COR-L47 (cell line): ENCODE measurements at regions not wholly inside any gene's neighbourhood (a gene's known extent, or its start where the extent isn't known, plus 50 kb on each side); places are given as distances from the start of the nearest gene placed in this dataset.

ENCODE experiments used
- DNase-seq: peaks from one replicate; lab custom pipeline; 2025; lab: John Stamatoyannopoulos, UW

DNA sequence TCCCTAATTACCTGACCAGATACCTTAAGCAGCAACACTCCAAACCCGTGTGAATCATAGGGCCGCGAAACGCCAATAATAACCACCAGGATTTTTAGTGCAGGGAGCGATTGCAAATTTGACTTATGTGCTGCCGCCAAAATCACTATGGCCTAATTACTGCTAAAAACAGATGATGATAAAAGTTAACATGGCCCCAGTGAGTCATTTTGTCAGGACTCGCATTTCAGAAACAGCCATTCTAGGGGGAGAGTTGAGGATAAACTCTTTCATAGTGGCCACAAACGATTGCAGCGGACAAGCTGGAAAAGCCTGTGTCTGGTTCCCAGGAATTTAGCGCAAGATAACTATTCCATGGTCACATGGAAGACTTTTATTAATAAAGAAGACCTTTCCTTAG lies 103.4 kb downstream of the HLX start:
- DNase-seq: no peak

DNA sequence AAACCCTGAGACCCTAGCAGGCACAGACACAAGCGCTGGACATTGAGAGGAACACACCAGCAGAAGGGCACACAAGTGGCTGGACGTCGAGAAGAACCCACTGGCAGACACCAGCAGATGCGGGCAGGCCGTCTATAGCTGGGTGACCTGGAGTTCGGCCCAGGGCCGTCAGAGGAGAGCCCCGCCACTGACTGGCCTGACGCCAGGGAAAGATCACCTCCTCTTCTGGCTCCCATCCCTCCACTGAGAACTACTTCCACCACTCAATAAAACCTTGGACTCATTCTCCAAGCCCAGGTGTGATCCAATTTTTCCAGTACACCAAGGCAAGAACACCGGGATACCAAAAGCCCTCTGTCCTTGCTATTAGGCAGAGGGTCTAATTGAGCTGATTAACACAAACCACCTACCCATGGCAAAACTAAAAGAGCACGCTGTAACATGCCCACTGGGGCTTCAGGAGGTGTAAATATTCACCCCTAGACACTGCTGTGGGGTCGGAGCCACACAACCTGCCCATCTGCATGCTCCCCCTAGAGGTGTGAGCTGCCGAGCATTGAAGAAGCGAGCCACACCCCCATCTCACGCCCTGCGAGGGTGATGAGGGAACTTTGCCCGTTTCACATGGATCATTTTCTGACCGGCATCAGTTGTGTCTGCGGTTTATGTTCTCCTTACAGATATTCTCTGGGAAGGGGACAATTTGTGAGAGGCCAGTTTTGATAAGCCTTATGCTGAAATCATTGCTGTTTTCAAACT lies 104.8 kb downstream of the HLX start:
- no peak for DNase-seq

DNA sequence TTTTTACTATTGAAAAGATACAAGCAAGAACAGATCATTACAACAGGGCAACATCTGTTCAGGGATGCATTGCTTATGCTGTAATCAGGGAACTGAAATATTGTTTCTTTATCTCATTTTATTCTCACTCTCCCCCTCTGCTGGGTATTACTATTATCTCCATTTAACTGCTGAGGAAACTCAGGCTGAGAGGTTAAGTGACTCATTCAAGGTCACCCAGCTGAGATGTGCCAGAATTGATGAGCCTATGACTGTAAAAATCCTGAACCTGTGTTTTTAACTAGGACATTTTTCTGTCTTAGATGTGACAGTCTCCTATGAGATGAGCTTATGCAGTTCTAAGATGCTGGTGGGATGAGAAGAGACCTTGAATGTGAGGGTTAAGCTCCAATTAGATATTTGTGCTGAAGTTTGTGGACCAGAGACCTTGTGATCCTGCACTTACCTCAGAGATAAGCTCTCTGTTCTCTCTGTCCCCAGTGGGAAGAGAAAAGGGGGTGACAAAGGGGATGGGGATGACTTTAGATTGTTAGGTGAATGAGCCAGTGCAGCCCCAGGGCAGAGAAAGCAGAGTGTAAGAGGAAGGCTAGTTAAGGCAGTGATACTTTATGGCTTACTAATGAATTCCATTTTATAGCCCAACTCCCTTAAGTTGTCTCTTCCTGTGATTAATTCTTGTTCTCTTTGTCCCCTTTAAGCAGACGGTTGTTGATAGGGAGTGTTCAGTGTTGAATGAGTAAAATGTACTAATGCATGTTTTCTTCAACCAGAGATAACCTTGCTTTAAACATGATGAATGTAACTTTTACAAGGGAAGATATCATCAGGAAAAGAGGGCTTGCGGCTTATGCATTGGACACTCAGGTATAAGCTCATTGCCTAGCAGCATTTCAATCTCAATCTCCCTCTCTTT lies 111.4 kb downstream of the HLX start:
- no peak for DNase-seq

DNA sequence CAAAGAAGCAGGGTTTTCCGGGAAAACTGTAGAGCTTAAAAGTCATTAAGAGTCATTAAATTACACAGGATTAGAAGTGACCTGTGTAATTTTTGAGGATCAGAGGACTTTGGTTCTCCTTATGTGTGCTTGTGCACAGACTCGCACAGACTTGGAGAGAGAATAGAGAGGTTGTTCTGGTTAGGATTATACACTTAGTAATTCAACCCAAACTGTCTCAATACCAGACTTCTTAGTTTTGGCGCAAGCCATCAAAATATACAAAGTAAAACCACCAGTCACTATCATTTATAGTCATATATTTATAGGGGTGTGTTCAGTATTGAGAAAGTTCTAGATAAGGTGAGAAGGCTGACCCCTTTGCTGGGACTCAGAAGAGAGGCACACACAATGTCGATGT lies 112.3 kb downstream of the HLX start:
- DNase-seq: no peak

DNA sequence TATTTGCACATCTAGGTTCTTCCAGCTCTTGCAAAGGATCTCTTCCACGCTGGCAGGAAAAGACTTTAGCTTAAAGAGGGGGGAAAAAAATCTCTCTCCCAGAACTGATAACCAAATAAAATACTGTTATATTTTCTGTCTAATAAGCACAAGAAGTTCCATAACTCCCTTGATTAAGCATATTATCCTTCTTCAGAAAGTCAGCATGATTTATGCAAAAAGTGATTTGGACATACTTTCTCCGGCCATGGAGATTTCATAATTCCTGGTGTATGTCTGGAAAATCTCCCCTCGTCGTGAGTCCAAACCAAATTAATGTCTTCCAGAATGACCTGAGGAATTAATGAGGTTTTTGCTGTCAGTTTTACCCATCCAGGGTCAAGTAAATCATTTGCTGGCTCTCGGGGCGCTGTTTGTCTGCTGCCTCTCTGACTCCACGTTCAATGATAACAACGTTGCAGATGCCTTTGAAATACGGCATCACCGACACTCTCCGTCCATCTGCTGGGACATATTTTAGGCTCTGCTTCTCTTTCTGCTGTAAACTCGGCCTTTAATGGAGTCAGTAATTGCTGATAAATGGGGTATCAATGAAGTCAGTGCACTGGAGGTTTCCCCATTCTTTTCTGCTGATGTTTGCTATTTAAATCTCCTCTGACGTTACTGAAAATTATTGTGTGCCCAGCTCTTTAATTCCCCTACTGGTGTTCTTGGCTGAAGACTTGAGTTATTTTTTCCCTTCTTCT lies 112.9 kb downstream of the HLX start:
- no peak for DNase-seq

DNA sequence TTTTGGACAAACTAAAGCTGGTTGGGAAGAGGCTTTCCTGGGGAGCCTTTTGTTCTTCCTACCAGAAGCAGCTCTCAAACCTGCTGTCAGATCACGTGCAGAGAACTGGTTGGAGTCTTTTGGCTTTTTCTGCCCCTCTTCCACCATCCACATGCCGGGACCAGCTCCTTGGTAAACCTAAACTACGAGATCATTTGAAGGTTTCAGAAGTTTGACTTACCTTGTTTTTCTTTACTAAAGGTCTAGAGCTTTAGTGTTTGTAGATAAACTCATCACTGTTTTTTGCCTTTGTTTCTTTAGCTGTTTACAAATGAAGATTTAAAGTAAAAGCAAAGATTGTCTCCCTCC lies 113.4 kb downstream of the HLX start:
- no peak for DNase-seq

DNA sequence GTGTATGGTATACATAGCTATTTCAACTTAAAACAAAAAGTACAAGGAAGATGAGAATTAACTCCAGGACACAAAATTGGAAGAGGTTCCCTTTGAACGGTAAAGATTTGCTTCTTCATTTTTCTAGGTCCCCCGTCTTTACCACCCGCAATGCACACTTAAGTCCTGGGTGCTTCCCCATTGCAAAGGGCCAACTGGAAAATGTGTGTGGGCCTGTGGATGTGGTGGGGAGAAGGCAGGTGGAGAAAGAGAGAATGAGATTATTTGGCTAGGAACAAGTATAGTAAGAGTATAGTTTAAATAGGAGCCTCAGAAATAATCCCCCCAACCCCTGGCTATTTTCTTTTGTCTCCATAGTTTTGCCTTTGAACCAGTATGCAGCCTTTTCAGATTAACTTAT lies 115.4 kb downstream of the HLX start:
- DNase-seq: no peak

DNA sequence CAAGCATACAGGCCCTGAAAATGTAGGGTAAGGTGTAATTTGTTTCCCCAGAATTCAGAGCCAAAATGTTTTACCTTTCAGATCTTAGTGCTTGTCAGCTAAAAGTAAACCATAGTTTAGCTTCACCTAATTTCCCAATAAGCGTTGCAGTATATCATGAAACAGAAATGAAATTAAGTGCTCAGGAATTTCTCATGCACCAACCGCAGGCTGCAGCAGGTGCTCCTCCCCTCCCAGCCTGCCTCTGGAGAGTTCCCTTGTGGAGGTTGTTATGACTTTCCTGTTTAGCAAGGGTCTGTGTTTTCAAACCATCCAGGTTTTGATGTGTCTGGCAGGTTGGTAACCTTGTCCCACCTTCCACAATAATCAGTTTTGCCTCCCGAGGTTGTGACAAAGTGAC lies 118.5 kb downstream of the HLX start:
- DNase-seq: no peak

DNA sequence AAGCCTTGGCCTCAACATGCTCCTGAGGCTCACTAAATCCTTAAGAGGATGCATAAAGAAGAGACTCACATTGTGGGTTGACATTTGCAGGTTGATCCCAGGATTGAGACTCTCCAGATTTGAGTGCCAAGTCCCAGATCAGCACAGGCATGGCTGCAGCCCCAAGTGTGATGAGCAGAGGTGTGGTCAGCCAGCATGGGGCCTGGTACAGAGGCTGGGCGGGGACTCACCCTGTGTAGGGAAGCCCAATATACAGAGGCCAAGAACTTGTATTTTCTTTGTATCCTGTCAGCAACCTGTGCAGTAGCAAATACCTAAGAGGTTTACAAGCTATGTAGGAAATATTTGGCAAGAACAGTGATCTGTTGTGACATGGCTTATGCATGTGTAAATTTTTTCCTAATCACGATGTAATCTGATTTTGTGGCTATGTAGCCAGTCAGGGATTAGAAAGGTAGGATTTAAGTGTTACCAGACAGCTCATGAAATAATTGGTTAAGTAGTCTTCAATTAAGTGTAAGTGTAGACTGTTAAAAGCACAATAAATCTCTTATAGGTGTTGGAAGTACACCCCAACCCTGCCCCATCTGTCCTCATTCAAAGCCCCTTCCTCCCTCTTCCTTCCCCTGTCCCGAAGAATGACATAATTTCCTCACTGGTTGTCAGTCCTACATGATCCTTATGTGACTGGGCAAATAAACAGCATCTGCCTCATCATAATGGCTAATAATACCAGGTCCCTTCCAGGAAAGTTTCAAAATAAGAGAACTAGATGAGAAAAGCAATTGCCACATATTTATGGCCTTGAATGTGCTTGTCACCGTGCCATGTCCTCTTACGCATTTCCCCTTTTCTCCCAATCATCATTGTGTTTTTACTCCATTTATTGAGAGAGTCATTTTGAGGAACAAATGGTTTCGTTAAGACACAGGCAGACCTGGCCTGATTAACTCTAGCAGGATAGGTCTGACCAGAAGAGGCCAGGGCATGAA lies 120.9 kb downstream of the HLX start:
- no peak for DNase-seq

DNA sequence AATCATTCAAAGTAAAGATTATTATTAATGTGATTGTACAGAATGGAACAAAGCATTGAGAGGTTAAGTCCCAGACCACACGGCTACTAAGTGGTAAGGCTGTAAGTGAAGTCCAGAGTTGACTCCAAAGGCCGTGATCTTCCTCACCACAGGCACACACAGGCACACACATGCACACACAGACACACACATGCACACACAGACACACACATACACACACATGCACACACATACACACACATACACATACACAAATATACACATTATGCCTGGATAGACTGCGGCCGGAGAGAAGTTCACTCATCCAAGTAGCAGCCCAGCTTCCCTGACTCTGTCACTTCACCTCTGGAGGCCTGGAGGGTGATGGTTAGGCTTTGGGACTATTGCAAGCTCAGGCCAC lies 121.9 kb downstream of the HLX start:
- DNase-seq: no peak

DNA sequence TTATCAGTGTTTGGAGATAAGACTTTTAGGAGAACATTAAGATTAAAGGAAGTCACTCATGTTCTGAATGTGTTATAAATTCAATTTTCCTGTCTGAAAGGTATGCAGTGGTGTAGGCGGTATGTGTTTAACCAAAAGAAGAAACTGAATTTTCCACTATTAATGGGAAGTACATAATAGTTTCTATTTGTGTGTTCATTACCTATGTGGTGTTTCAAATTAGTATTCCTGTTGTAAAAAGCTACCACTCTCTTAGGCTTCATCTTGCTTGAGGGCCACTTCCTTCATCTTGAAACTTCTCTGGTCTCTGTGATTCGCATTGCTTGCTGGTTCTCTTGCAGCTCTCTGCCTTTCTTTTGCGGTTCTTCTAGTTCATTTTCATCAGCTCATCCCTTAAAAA lies 123.4 kb downstream of the HLX start:
- DNase-seq: no peak

DNA sequence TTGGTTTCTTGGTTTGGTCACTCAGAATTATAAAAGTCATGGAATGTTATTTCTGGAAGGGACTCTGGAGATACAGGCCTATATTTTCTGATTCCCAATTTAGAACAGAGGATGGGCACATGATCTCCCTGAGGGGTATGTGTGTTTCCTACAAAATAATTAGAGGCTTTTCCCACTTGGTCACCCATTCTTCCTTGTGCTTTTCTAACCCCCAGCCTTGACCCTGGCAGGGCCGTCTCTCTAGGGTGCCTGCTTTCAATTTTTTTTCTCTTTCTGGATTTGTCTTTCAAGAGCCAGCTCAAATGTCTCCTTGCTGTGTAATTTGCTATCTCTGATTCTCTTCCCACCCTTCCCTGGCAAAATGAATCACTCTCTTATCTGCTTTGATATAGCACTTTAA lies 131.9 kb downstream of the HLX start:
- DNase-seq: no peak

DNA sequence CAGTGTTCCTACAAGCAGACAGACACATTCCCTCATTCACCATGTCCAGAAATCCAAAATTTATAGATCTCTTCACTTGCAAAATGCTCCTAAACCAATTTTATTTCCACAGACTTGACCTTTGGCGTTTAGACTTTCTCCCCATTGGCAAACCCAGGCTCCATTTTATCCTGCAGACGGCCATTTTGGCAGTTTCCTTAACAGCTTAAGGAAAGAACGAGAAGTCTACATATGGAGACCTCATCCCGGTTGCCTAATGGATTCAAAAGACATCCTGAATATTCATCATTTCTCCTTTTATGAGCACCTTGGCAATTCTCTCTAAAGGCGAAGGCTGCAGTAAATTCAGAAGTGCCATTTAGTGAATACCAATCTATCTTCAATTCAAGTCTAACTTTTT lies 132.9 kb downstream of the HLX start:
- DNase-seq: no peak

DNA sequence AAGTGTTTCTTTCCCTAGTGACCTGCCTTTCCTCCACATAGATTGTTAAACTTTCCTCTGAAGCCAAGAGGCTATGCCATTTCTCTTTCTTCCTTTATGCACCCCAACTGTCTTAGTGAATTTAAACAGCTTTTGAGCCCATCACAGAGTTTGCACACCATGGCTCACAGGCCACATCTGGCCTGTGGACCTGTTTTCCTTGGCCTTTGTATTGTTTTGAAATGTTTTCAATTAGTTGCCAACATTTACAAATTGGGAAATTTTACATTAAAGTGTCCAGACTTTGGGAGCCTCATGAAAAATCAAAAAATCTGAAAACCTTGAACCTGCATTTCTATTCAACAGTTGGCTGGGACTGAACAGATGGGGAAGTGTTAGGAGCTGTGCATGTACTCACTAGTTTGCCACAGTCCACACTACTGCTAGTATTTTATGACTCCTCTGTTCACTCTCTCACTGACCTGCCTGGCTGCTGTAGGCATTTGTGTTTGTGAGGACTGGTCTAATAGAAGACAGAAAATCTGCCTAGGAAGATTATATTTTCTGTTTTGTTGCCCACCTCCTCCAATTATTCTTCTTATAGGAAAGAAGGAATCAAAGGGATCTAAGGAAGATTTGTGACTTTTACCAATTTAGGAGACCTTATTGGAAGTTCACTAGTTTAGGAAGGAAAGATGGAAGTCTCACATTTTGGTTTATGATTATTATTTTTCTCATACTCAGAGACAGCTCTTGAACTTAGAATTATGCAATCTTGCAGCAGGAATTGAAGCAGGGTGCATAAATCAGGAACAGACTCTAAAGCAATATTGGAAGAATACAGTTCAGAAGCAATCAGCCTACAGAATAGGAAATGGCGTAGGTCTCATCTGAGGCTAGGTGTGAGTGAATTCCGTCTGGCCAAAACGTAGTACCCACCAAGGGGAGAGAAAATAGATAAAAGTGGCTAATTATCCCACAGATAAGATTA lies 134.7 kb downstream of the HLX start:
- DNase-seq: no peak

DNA sequence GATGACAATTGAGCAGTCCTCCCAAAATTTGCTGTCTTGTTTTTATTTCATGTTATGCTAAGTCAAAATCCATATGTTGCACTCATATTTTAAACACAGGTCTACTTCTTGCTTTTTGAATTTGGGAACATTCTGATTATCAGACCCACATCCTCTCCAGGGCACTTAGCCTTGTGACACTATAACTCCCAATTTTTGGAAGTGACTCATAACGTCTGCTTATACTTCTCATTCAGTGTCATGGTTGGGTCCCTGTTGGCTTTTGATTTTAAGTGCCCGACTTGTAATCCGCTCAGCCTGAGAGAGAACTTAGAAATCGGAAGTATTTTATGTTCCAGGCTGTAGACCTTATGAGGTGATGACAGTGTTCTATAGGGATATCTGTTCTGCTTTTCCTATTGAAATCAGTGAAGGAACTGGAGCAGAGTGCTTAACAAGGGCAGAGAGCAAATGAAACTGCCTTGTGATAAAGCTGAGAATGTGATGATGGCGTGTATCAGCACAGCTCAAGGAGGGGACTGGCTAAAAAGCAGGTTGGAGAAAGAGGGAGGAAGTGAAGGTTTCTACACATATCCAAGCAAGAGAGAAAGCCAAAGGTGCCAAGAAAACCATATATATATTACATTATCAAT lies 136.0 kb downstream of the HLX start:
- DNase-seq: no peak

DNA sequence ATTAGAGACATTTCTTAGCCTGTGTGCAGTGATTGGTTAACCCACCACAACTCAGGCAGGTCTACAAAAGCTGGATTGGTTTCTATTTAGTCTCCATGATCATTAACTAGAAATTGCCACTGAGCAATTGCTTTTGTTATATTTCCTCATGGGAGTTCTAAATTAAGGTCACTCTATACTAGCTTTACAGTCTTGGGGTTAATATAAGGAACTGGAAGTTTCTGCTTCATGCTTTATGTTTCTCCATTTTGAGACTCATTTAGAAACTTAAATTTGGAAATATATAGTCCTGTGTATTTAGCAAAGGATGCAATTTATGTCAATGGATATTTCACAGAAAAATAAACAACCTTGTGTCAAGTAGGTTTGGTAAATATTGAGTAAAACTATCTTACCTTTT lies 137.5 kb downstream of the HLX start:
- DNase-seq: no peak

DNA sequence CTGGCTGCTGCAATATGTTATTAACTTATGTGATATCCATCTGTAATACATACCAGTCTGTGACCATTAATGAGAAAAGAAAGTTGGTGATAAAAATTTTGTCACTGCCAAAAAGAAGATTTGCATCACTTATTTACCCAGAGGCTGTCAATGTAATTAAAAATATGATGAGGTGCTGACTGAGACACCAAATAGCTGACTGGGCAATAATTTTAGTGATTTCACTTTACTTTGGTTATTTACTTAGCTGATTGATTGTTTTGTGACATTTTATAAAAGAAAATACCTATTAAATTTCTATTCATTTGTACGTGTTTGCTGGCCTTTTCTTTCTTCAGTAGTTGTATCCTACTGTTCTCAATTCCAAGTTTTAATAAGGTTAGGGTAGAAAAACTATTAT lies 139.2 kb downstream of the HLX start:
- no peak for DNase-seq

DNA sequence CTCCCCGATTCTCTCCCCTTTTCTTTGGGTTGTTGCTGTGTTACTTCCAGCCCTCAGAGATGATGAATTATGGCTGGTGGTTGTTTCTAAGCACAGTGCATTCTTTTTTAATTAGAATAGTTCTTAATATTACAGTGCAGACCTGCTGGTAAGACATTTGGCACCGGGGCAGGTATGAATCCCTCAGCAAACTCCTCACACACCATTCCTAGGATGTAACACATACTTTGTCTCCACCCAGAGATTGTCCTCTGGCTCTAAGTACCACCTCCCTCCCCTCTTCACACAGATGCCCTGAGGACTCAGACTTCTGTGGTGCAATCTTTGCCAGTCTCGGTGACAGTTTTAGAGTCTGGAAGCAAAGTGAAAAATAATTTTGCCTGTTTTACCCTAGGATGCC lies 143.1 kb downstream of the HLX start:
- DNase-seq: no peak

DNA sequence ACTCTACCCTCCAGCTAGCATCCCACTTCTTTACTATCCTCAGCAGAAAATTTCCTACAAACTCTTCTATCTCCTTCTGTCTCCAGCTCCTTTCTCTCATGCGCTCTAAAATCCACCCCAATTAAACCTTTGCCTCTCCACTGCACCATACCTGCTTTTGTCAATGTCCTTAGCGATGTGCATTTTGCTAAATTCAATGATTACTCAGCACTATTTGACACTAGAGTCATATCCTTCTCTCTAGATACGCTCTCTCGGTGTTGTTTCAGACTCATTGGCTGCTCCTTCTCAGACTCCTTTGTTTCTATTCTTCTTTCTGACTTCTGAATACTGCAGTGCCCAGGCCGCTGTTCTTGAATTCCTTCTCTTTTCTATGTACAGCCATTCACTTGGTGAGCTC lies 144.2 kb downstream of the HLX start:
- DNase-seq: no peak

DNA sequence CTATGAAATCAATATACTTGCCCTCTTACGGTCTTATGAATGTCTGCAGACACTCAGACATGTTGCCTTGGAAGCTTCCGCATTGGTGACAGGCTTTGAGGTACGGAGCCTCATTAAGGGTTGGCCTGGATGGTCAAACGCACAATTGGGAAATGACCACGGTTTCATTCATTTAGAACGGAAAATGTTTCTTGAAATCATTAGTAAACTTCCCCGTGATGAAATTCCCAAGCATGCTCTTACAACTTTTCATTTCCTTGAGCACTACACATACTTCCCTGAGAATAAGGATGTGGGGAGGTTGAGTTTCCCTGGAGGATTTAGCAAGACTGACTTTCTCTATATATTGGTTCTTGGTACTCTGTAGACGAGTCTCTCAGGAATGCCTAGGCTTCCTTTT lies 146.3 kb downstream of the HLX start:
- DNase-seq: no peak
